K562 (cell line): ENCODE measurements at regions not wholly inside any gene's neighbourhood (a gene's known extent, or its start where the extent isn't known, plus 50 kb on each side); places are given as distances from the start of the nearest gene placed in this dataset.

ENCODE experiments used
- ATAC-seq: fragments of 200-7000 bp; cut with Tn5 transposase; 3 replicates; pipeline ENCODE4 v1.9.1; 2020; ENCODE audit warnings: moderate library complexity
- BruUV-seq: library from RNA; stranded (reverse); fragments of 400-500 nt; replicated peaks from 2 replicates; lab custom pipeline; 2021; lab: Mats Ljungman, UMichigan
- CTCF ChIA-PET: fragments of 300-600 bp; formaldehyde crosslinking; extraction: SDS; loops from one replicate; lab custom pipeline; 2021; ENCODE audit warnings: low intra/inter-chr PET ratio; lab: Yijun Ruan, JAX
- POLR2A ChIA-PET: fragments of 300-600, 350-650 bp; sonication (Branson Sonifier 250); formaldehyde crosslinking; extraction: SDS; loops from one replicate; lab custom pipeline; 2021; ENCODE audit warnings: antibody characterized with exemption, inconsistent platforms; lab: Yijun Ruan, JAX
- DNase-seq, 4 experiments: peaks; one replicate each; pipeline versions ENCODE4 v3.0.0 to v3.0.0-alpha.2; 2011 to 2018; ENCODE audit warnings: low spot score in 3 of 4, mixed read lengths in 3 of 4; ENCODE audit errors: extremely low read depth in 1 of 4
- FAIRE-seq: peaks from 2 replicates; lab custom pipeline; 2011; peaks lifted over from hg19 to GRCh38; lab: Jason Lieb, UNC
- H2AFZ ChIP-seq: 2 replicates; pipeline ENCODE4 v1.6.0; 2011; ENCODE audit warnings: low read depth, low read length, control low read depth, inconsistent platforms
- H3K27ac ChIP-seq: fragments of 200-600 bp; 3 replicates; pipeline ENCODE4 v1.8.0; 2011; ENCODE audit warnings: low read depth, mild to moderate bottlenecking, control low read depth, inconsistent platforms, low read length, moderate library complexity, mixed read lengths; ENCODE audit errors: extremely low read depth
- H3K27me3 ChIP-seq, 2 experiments: fragments of 300-600 bp in 1 of 2; 2 replicates in 1 of 2; 3 replicates in 1 of 2; pipeline versions ENCODE4 v1.6.0 to v1.8.0; 2011; ENCODE audit warnings: inconsistent platforms in 2 of 2, low read length in 2 of 2, mild to moderate bottlenecking in 1 of 2, mixed read lengths in 1 of 2, moderate library complexity in 1 of 2; ENCODE audit not compliant: control insufficient read depth in 2 of 2, insufficient read depth in 2 of 2
- H3K36me3 ChIP-seq: fragments of 300-600 bp; 3 replicates; pipeline ENCODE4 v1.8.0; 2011; ENCODE audit warnings: mild to moderate bottlenecking, low read length, inconsistent platforms; ENCODE audit not compliant: control insufficient read depth, insufficient read depth
- H3K4me1 ChIP-seq, 2 experiments: fragments of 200-600 bp in 1 of 2; replicated peaks in 1 of 2; 2 replicates in 1 of 2; 3 replicates in 1 of 2; pipeline versions ENCODE4 v1.5.1 to v1.8.0; 2011; ENCODE audit warnings: inconsistent platforms in 2 of 2, low read length in 2 of 2, mild to moderate bottlenecking in 1 of 2, mixed read lengths in 1 of 2, moderate library complexity in 1 of 2; ENCODE audit not compliant: control insufficient read depth in 2 of 2, insufficient read depth in 2 of 2
- H3K4me2 ChIP-seq: 2 replicates; pipeline ENCODE4 v1.6.1; 2011; ENCODE audit warnings: low read length, control low read depth, inconsistent platforms, mixed read lengths; ENCODE audit not compliant: insufficient read depth
- H3K4me3 ChIP-seq: fragments of 200-600 bp; sonication (generic), shearing (Covaris generic); 2 replicates; pipeline ENCODE4 v1.5.1; 2016; ENCODE audit warnings: control low read depth, inconsistent platforms
- H3K79me2 ChIP-seq: fragments of 200-600 bp; 3 replicates; pipeline ENCODE4 v1.8.0; 2011; ENCODE audit warnings: low read length, inconsistent platforms; ENCODE audit not compliant: control insufficient read depth, insufficient read depth
- H3K9ac ChIP-seq, 2 experiments: 2 replicates each; pipeline versions ENCODE4 v1.6.0 to v1.6.1; 2011; ENCODE audit warnings: low read depth in 2 of 2, low read length in 2 of 2, control low read depth in 1 of 2, inconsistent platforms in 1 of 2, mild to moderate bottlenecking in 1 of 2, mixed read lengths in 1 of 2; ENCODE audit not compliant: insufficient read depth in 1 of 2
- H3K9me1 ChIP-seq: one replicate; pipeline ENCODE4 v1.6.0; 2011; ENCODE audit warnings: inconsistent platforms, mild to moderate bottlenecking, low read length, moderate library complexity; ENCODE audit not compliant: control insufficient read depth, insufficient read depth
- H3K9me3 ChIP-seq: replicated peaks from 2 replicates; pipeline ENCODE4 v1.5.1; 2011; ENCODE audit warnings: low read depth, low read length, inconsistent platforms; ENCODE audit not compliant: control insufficient read depth, insufficient read depth
- H4K20me1 ChIP-seq: replicated peaks from 2 replicates; pipeline ENCODE4 v1.6.1; 2011; ENCODE audit warnings: low read length, inconsistent platforms, mixed read lengths; ENCODE audit not compliant: control insufficient read depth, insufficient read depth
- CHD2 ChIP-seq: IDR thresholded peaks from 2 replicates; pipeline ENCODE4 v1.6.1; 2011; ENCODE audit warnings: low read depth, low read length
- CREB1 ChIP-seq, 2 experiments: sonication (generic) in 1 of 2; formaldehyde crosslinking in 1 of 2; IDR thresholded peaks; 2 replicates each; pipeline versions ENCODE4 v1.6.1 to v1.8.0; 2012 to 2022; ENCODE audit warnings: inconsistent platforms in 1 of 2, mild to moderate bottlenecking in 1 of 2, missing genetic modification reagents in 1 of 2, moderate library complexity in 1 of 2
- CTCF ChIP-seq, 3 experiments: IDR thresholded peaks in 2 of 3; conservative IDR thresholded peaks in 1 of 3; 2 replicates each; pipeline ENCODE4 v1.5.1; 2011 to 2012; ENCODE audit warnings: low read length in 3 of 3, mild to moderate bottlenecking in 3 of 3, control low read depth in 2 of 3, improper control_type of control experiment in 1 of 3, inconsistent platforms in 1 of 3, low read depth in 1 of 3, mixed read lengths in 1 of 3, moderate library complexity in 1 of 3; ENCODE audit not compliant: insufficient read depth in 2 of 3
- HNRNPH1 ChIP-seq: fragments of 200-400 bp; formaldehyde crosslinking; optimal IDR thresholded peaks from 2 replicates; pipeline ENCODE3; 2017; ENCODE audit warnings: low read depth, mild to moderate bottlenecking, low read length, moderate library complexity
- JUN ChIP-seq, 2 experiments: sonication (generic) in 1 of 2; formaldehyde crosslinking in 1 of 2; IDR thresholded peaks; 2 replicates each; pipeline versions ENCODE4 v1.6.1 to v1.8.0; 2012 to 2022; ENCODE audit warnings: borderline replicate concordance in 2 of 2, mild to moderate bottlenecking in 2 of 2, improper control_type of control experiment in 1 of 2, low read depth in 1 of 2, low read length in 1 of 2, missing genetic modification reagents in 1 of 2
- KLF16 ChIP-seq: IDR thresholded peaks from 2 replicates; pipeline ENCODE4 v1.6.1; 2016; ENCODE audit warnings: antibody characterized with exemption
- MECOM ChIP-seq: fragments of 250-450 bp; sonication (Bioruptor Pico); IDR thresholded peaks from 2 replicates; pipeline ENCODE4 v1.8.0; 2022; ENCODE audit warnings: inconsistent platforms
- SAFB ChIP-seq: fragments of 200-400 bp; formaldehyde crosslinking; IDR thresholded peaks from 2 replicates; pipeline ENCODE4 v1.6.1; 2017; ENCODE audit warnings: low read depth, low read length, borderline replicate concordance
- SMARCA4 ChIP-seq: fragments of 450-650 bp; IDR thresholded peaks from 2 replicates; pipeline ENCODE4 v1.6.1; 2016
- SRSF1 ChIP-seq: fragments of 200-400 bp; formaldehyde crosslinking; IDR thresholded peaks from 2 replicates; pipeline ENCODE4 v1.6.1; 2017; ENCODE audit warnings: mild to moderate bottlenecking, low read depth, low read length, moderate library complexity
- SRSF3 ChIP-seq: fragments of 200-400 bp; formaldehyde crosslinking; IDR thresholded peaks from 2 replicates; pipeline ENCODE4 v1.6.1; 2016; ENCODE audit warnings: mild to moderate bottlenecking, low read length, moderate library complexity; ENCODE audit not compliant: insufficient read depth
- TAF7 ChIP-seq: fragments of 450-650 bp; IDR thresholded peaks from 2 replicates; pipeline ENCODE4 v1.6.1; 2016; ENCODE audit warnings: missing genetic modification characterization, missing compliant biosample characterization
- XRCC5 ChIP-seq: fragments of 200-400 bp; formaldehyde crosslinking; IDR thresholded peaks from 2 replicates; pipeline ENCODE4 v1.6.1; 2017; ENCODE audit warnings: low read depth, mild to moderate bottlenecking, low read length
- ZNF239 ChIP-seq: fragments of 250-450 bp; sonication (Bioruptor Pico); IDR thresholded peaks from 2 replicates; pipeline ENCODE4 v1.4.0; 2020; ENCODE audit warnings: mild to moderate bottlenecking
- ZNF280A ChIP-seq: fragments of 450-650 bp; IDR thresholded peaks from 2 replicates; pipeline ENCODE4 v1.6.1; 2018; ENCODE audit warnings: mild to moderate bottlenecking, low read depth; ENCODE audit not compliant: partially characterized antibody
- ZNF324 ChIP-seq: fragments of 250-450 bp; sonication (Bioruptor Pico); IDR thresholded peaks from 2 replicates; pipeline ENCODE4 v1.4.0; 2020; ENCODE audit warnings: mild to moderate bottlenecking
- ZNF507 ChIP-seq: conservative IDR thresholded peaks from 2 replicates; pipeline ENCODE4 v1.6.1; 2017; ENCODE audit warnings: missing genetic modification characterization, missing compliant biosample characterization
- WGBS: fragments of 100-300 bp; shearing (Covaris generic); methylation state at CpG from one replicate; pipeline ENCODE4 v1.1.6; 2016; ENCODE audit warnings: low coverage, mixed read lengths; ENCODE audit not compliant: insufficient coverage; ENCODE audit errors: missing lambda C conversion rate; 5-methylcytosine and 5-hydroxymethylcytosine counted together
- in situ Hi-C: fragments of 300-500 bp; cut with MboI; formaldehyde crosslinking; loops from 4 replicates; pipeline ENCODE4 v1.15.0; 2018; ENCODE audit warnings: inconsistent platforms, mixed read lengths
- intact Hi-C: fragments of 100-400 bp; cut with micrococcal nuclease; formaldehyde crosslinking; loops from 2 replicates; pipeline ENCODE4 v1.14.2; 2022

GRCh38 chr3:152964911-152965609 is 130.1 kb downstream of the P2RY1 start (continued):
- TF ChIP-seq ZNF239 (CRISPR knock-in tag): peak; percentile 31; the same call in 1 of the 2 replicates

- CTCF ChIA-PET: interaction anchor here (0.7 kb wide), 1 partner anchor 33 kb away, joined by 3 read pairs; no protein-coding TSS in a partner anchor
- in situ Hi-C loops: no loop called here
- TF ChIP-seq CREB1 (IDR thresholded peaks at IDR 0.05) (no peak), CREB1 (CRISPR knock-in tag; IDR thresholded peaks at IDR 0.05) (no peak), TAF7 (tag) (no peak), HNRNPH1 (no peak), XRCC5 (no peak), SAFB (no peak), ZNF507 (tag) (no peak), JUN (IDR thresholded peaks at IDR 0.05; ENCODE audit: borderline replicate concordance, low read depth, low read length) (peak; percentile 46; the same call in 1 of the 2 replicates), JUN (CRISPR knock-in tag; IDR thresholded peaks at IDR 0.05; ENCODE audit: borderline replicate concordance) (no peak), CHD2 (no peak), SMARCA4 (peak; percentile 63; the same call in 1 of the 2 replicates), MECOM (CRISPR knock-in tag) (no peak), SRSF3 (no peak), ZNF280A (no peak), ZNF324 (CRISPR knock-in tag) (no peak), KLF16 (no peak), SRSF1 (no peak), CTCF (IDR thresholded peaks at IDR 0.05 in 2 of 3, conservative IDR thresholded peaks at IDR 0.05 in 1 of 3; ENCODE audit: insufficient read depth in 2 of 3, low read depth in 1 of 3, low read length in 3 of 3) (no peak)
These were observed 133.6 kb downstream of the P2RY1 start for GRCh38 chr3:152968388-152969024.

More at GRCh38 chr3:152968388-152969024, 133.6 kb downstream of the P2RY1 start:
- no peaks in the 10 kb centered on the region for H3K9me1 ChIP-seq
- POLR2A ChIA-PET: no interaction called here
- intact Hi-C loops: loop anchor here (5.0 kb wide), 2 partner anchors 54 to 131 kb away; partner anchors contain the start of gene P2RY1
- H2AFZ ChIP-seq: peak overlapping the region; percentile 88
- H3K27ac ChIP-seq: peak overlapping the region; percentile 71
- no peaks in the 10 kb centered on the region for H4K20me1 ChIP-seq
- BruUV-seq: no TSS peak
- 6% methylated on average over 3 of the region's 3 CpGs for WGBS
- peak overlapping the region; percentile 6 to 22; a peak in 1 of 4 replicates for H3K9ac ChIP-seq
- FAIRE-seq: peak; percentile 51
- no peak overlapping the region for H3K4me3 ChIP-seq
- no peaks in the 10 kb centered on the region for H3K27me3 ChIP-seq
- H3K79me2 ChIP-seq: no peaks in the 10 kb centered on the region
- H3K4me1 ChIP-seq: peaks cover 4 to 22% of the 10 kb centered on the region in 2 experiments; a peak in 3 of 5 replicates
- no peaks in the 10 kb centered on the region for H3K36me3 ChIP-seq
- peak; percentile 74 for ATAC-seq
- H3K9me3 ChIP-seq: 0 out of 2 replicates have a peak, but pooled peaks cover 8% of the 10 kb centered on the region
- peak; percentile 8 to 66 (median 22) for DNase-seq
- peak overlapping the region; percentile 30 for H3K4me2 ChIP-seq
